Endodermal cell (in vitro differentiated cells): ENCODE measurements at regions not wholly inside any gene's neighbourhood (a gene's known extent, or its start where the extent isn't known, plus 50 kb on each side); places are given as distances from the start of the nearest gene placed in this dataset.

Experiments used
- DNase-seq: peaks from one replicate; pipeline ENCODE4 v3.0.0-alpha.2; 2017
- H3K27ac ChIP-seq: 2 replicates; pipeline ENCODE4 v1.5.1; 2013; ENCODE audit warnings: mild to moderate bottlenecking, low read depth, low read length, moderate library complexity
- H3K27me3 ChIP-seq: 2 replicates; pipeline ENCODE4 v1.6.1; 2013; ENCODE audit warnings: mild to moderate bottlenecking, low read length, moderate library complexity; ENCODE audit not compliant: insufficient read depth, control insufficient read depth, poor library complexity, severe bottlenecking
- H3K36me3 ChIP-seq: 2 replicates; pipeline ENCODE4 v1.7.0; 2013; ENCODE audit warnings: mild to moderate bottlenecking, low read length, moderate library complexity; ENCODE audit not compliant: control insufficient read depth, insufficient read depth
- H3K4me1 ChIP-seq: one replicate; pipeline ENCODE4 v1.7.0; 2013; ENCODE audit warnings: low read length; ENCODE audit not compliant: control insufficient read depth, insufficient read depth
- H3K4me3 ChIP-seq: 2 replicates; pipeline ENCODE4 v1.5.1; 2013; ENCODE audit warnings: mild to moderate bottlenecking, low read length, moderate library complexity
- H3K9ac ChIP-seq: 2 replicates; pipeline ENCODE4 v1.6.1; 2013; ENCODE audit warnings: mild to moderate bottlenecking, low read length, moderate library complexity; ENCODE audit not compliant: poor library complexity, severe bottlenecking; ENCODE audit errors: extremely low read depth
- H3K9me3 ChIP-seq: 2 replicates; pipeline ENCODE4 v1.6.1; 2013; ENCODE audit warnings: mild to moderate bottlenecking, low read length, moderate library complexity; ENCODE audit not compliant: control insufficient read depth
- H3K27ac Mint-ChIP-seq: 2 replicates; pipeline ENCODE4 v1.8.0; 2020; ENCODE audit warnings: mixed read lengths
- H3K27me3 Mint-ChIP-seq: 2 replicates; pipeline ENCODE4 v1.8.0; 2021; ENCODE audit warnings: mild to moderate bottlenecking, mixed read lengths; ENCODE audit not compliant: insufficient read depth
- H3K36me3 Mint-ChIP-seq: 2 replicates; pipeline ENCODE4 v1.8.0; 2020; ENCODE audit warnings: low read depth, mixed read lengths
- H3K4me1 Mint-ChIP-seq: 2 replicates; pipeline ENCODE4 v1.8.0; 2020; ENCODE audit warnings: mixed read lengths
- H3K4me3 Mint-ChIP-seq: 2 replicates; pipeline ENCODE4 v1.8.0; 2020; ENCODE audit warnings: mild to moderate bottlenecking, moderate library complexity, mixed read lengths
- H3K9me3 Mint-ChIP-seq: 2 replicates; pipeline ENCODE4 v1.8.0; 2020; ENCODE audit warnings: mild to moderate bottlenecking, mixed read lengths
- WGBS, 2 experiments: methylation state at CpG; one replicate each; pipeline versions ENCODE4 v1.1.5 to v1.1.7; 2013; ENCODE audit warnings: missing lambda C conversion rate in 2 of 2, mixed read lengths in 1 of 2; ENCODE audit not compliant: insufficient coverage in 1 of 2, insufficient read length in 1 of 2; 5-methylcytosine and 5-hydroxymethylcytosine counted together
- TF ChIP-seq, protein P1 (sequence below): fragments of 200-600 bp; sonication (generic); conservative IDR thresholded peaks from 2 replicates; pipeline ENCODE4 v1.5.0; 2021; ENCODE audit warnings: antibody characterized with exemption, mild to moderate bottlenecking

DNA sequence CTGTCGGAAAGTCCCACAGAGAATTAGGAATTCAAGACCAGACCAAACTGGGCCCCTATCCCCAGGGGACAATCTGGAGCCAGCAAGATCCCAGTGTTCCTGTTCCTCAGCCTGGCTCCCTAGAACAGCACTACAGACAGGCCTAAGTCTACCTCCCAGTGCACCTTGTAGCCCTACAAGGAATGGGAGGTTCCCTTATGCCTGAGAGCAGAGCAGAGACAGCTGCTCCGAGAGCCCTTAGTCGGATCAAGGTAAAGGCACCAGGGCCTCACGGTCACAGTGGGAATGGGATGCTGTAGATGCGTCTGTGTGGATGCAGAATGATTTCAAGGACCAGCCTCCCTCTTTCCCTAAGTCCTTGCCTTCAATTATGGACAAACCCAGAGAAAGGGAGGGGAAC is 204.5 kb upstream of the STXBP5 start:
- no peaks in the 10 kb centered on the region for H3K4me1 ChIP-seq
- Mint-ChIP-seq H3K36me3 (no peaks in the 10 kb centered on the region), H3K4me3 (no peak overlapping the region), H3K27ac (peak overlapping the region; percentile 44), H3K9me3 (no peaks in the 10 kb centered on the region), H3K4me1 (no peaks in the 10 kb centered on the region), H3K27me3 (no peaks in the 10 kb centered on the region)
- H3K4me3 ChIP-seq: no peak overlapping the region
- no peak for DNase-seq
- H3K9ac ChIP-seq: no peak overlapping the region
- TF ChIP-seq, protein P1, sequence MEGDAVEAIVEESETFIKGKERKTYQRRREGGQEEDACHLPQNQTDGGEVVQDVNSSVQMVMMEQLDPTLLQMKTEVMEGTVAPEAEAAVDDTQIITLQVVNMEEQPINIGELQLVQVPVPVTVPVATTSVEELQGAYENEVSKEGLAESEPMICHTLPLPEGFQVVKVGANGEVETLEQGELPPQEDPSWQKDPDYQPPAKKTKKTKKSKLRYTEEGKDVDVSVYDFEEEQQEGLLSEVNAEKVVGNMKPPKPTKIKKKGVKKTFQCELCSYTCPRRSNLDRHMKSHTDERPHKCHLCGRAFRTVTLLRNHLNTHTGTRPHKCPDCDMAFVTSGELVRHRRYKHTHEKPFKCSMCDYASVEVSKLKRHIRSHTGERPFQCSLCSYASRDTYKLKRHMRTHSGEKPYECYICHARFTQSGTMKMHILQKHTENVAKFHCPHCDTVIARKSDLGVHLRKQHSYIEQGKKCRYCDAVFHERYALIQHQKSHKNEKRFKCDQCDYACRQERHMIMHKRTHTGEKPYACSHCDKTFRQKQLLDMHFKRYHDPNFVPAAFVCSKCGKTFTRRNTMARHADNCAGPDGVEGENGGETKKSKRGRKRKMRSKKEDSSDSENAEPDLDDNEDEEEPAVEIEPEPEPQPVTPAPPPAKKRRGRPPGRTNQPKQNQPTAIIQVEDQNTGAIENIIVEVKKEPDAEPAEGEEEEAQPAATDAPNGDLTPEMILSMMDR: no peak
- H3K36me3 ChIP-seq: no peaks in the 10 kb centered on the region
- WGBS, 2 experiments: 85 to 100% methylated on average over 1 to 5 of the region's 5 CpGs
- no peaks in the 10 kb centered on the region for H3K9me3 ChIP-seq
- H3K27ac ChIP-seq: no peak overlapping the region
- no peaks in the 10 kb centered on the region for H3K27me3 ChIP-seq

DNA sequence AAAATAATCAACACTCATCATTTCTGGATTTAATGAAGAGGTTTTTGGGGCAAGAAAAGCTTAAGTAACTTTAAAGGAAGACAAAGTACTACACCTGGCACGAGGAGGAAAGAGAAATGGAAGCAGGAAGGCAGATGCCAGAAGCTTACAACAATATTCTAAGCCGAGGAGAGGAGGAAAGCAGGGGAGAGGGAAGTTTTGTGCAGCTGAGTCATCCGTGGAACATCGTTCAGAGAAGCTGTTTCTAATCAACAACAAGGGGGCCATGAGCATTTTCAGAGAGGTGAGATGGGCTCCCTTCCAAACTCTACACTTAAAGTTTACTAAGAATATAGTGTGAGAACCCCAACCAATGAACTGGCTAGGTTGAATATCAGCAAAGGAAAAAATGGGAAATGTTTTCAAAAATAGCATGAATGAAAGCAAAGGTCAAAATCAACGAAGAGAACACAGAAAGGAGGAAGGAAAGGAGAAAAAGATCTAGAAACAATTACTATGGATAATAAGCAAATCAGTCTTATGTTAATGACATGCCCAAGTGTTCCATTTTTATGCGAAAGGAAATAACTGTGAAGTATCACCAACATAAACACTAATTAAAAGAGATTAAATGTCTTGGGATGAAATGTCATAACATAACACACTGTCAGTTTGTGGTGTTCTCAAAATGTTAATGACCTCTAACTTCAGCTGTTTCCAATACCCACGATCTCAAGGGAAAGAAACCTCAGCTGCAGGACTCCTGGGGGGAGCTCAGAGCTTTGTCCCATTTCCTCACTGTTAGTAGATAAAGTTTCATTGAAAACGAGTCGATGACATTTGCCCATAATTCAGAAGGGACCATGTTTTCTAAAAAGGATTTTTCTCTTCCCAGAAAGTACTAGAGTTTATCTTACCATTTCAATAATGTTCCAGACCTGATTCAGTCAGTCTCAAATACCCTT is 203.4 kb upstream of the STXBP5 start:
- H3K9me3 ChIP-seq: no peaks in the 10 kb centered on the region
- no peaks in the 10 kb centered on the region for H3K4me1 ChIP-seq
- no peak overlapping the region for H3K4me3 ChIP-seq
- H3K9ac ChIP-seq: no peak overlapping the region
- H3K27ac ChIP-seq: no peak overlapping the region
- H3K4me1 Mint-ChIP-seq: no peaks in the 10 kb centered on the region
- no peak for DNase-seq
- WGBS, 2 experiments: 69 to 78% methylated on average over 4 to 8 of the region's 9 CpGs
- H3K36me3 Mint-ChIP-seq: no peaks in the 10 kb centered on the region
- TF ChIP-seq, protein P1: no peak
- no peak overlapping the region for H3K27ac Mint-ChIP-seq
- H3K4me3 Mint-ChIP-seq: no peak overlapping the region
- no peaks in the 10 kb centered on the region for H3K36me3 ChIP-seq
- no peaks in the 10 kb centered on the region for H3K9me3 Mint-ChIP-seq
- H3K27me3 ChIP-seq: no peaks in the 10 kb centered on the region
- no peaks in the 10 kb centered on the region for H3K27me3 Mint-ChIP-seq

DNA sequence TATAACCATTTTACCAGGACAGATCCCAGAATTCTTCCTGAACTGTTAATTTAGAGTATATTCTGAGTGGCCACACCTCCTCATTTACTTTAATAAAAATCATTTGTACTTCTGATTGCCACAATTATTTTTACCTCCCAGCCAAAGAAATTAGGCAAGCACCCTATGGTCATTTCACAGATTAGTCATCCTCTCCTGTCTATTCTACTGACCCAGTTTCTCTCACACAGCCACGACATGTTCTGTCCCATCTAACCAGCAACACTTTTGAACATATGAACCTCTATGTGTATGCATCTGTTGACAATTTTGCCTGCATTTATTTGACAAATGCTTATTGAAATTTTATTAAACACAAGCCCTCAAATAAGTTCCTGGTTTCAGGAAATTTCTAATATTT is 202.6 kb upstream of the STXBP5 start:
- Histone ChIP-seq H3K9me3 (no peaks in the 10 kb centered on the region), H3K4me3 (no peak overlapping the region), H3K27ac (no peak overlapping the region), H3K4me1 (no peaks in the 10 kb centered on the region), H3K27me3 (no peaks in the 10 kb centered on the region), H3K36me3 (no peaks in the 10 kb centered on the region), H3K9ac (no peak overlapping the region)
- H3K27ac Mint-ChIP-seq: no peak overlapping the region
- TF ChIP-seq, protein P1: no peak
- no peaks in the 10 kb centered on the region for H3K27me3 Mint-ChIP-seq
- no peaks in the 10 kb centered on the region for H3K36me3 Mint-ChIP-seq
- WGBS, 2 experiments: 91% methylated on average over 1 of the region's 1 CpG; no CpG with 5 or more reads in 1 of the 2 experiments
- no peak overlapping the region for H3K4me3 Mint-ChIP-seq
- no peaks in the 10 kb centered on the region for H3K9me3 Mint-ChIP-seq
- no peaks in the 10 kb centered on the region for H3K4me1 Mint-ChIP-seq
- DNase-seq: no peak
